ENCODE measurements at regions not wholly inside any gene's neighbourhood (a gene's known extent, or its start where the extent isn't known, plus 50 kb on each side); places are given as distances from the start of the nearest gene placed in this dataset.

DNA sequence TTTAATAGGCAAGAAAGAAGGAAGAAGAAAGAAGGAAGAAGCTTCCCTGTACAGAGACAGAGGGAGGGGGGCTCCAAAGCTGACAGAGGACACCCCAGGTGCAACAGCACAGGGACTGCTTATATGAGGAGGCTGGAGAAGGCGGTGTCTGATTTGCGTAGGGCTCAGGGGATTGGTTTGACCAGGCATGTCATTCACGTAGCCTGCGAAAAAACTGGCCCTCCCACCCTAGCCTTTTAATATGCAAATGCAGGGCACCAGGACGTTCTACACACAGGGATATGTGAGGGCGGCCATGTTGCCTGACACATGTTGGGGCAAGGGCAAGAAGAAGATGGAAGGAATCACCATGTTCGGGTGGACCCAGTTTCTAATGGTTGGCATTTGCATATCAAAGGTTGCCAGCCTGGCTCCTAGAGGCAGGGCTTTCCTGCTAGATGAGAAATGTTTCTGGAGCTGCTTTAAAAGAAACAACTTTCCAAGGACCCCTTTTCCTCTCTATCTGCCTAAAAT is 305.4 kb upstream of the CDYL start:
- H3K27ac ChIP-seq: no peak overlapping the region
- TF ChIP-seq, protein P1, sequence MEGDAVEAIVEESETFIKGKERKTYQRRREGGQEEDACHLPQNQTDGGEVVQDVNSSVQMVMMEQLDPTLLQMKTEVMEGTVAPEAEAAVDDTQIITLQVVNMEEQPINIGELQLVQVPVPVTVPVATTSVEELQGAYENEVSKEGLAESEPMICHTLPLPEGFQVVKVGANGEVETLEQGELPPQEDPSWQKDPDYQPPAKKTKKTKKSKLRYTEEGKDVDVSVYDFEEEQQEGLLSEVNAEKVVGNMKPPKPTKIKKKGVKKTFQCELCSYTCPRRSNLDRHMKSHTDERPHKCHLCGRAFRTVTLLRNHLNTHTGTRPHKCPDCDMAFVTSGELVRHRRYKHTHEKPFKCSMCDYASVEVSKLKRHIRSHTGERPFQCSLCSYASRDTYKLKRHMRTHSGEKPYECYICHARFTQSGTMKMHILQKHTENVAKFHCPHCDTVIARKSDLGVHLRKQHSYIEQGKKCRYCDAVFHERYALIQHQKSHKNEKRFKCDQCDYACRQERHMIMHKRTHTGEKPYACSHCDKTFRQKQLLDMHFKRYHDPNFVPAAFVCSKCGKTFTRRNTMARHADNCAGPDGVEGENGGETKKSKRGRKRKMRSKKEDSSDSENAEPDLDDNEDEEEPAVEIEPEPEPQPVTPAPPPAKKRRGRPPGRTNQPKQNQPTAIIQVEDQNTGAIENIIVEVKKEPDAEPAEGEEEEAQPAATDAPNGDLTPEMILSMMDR (conservative IDR thresholded peaks at IDR 0.05): no peak

GRCh38 chr6:4466769-4467480 is 309.3 kb upstream of the CDYL start:
- H3K27ac ChIP-seq: no peak overlapping the region; the same call in 1 of the 2 replicates

GRCh38 chr6:4466261-4466660 is 309.9 kb upstream of the CDYL start:
- no peak overlapping the region; the same call in 1 of the 2 replicates for H3K27ac ChIP-seq
- TF ChIP-seq, protein P1 (conservative IDR thresholded peaks at IDR 0.05): no peak

More at GRCh38 chr6:4466769-4467480, 309.3 kb upstream of the CDYL start:
- TF ChIP-seq, protein P1 (conservative IDR thresholded peaks at IDR 0.05): peak; percentile 19; the same call in 1 of the 2 replicates

- TF ChIP-seq, protein P1 (conservative IDR thresholded peaks at IDR 0.05): no peak
- no peak overlapping the region for H3K27ac ChIP-seq
Observed at GRCh38 chr6:4464638-4465037, 311.6 kb upstream of the CDYL start.

DNA sequence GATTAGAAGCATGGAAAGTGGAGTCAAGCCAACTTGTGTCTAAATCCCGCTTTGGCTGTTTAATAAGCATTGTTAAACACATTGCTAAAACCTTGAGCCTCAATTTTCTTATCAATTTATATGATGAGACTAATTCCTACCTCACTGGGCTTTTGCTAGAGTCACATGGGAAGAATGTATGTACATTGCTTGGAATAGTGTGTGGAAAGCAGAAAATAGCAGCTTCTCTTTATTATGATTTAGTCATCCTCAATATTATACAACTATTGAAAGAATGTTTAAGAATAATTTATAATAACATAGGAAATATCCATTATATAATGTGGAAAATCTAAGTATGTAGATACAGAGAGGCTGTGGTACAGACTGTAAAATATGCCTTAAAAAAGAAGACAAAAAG is 313.0 kb upstream of the CDYL start:
- TF ChIP-seq, protein P1 (conservative IDR thresholded peaks at IDR 0.05): no peak
- no peak overlapping the region for H3K27ac ChIP-seq

DNA sequence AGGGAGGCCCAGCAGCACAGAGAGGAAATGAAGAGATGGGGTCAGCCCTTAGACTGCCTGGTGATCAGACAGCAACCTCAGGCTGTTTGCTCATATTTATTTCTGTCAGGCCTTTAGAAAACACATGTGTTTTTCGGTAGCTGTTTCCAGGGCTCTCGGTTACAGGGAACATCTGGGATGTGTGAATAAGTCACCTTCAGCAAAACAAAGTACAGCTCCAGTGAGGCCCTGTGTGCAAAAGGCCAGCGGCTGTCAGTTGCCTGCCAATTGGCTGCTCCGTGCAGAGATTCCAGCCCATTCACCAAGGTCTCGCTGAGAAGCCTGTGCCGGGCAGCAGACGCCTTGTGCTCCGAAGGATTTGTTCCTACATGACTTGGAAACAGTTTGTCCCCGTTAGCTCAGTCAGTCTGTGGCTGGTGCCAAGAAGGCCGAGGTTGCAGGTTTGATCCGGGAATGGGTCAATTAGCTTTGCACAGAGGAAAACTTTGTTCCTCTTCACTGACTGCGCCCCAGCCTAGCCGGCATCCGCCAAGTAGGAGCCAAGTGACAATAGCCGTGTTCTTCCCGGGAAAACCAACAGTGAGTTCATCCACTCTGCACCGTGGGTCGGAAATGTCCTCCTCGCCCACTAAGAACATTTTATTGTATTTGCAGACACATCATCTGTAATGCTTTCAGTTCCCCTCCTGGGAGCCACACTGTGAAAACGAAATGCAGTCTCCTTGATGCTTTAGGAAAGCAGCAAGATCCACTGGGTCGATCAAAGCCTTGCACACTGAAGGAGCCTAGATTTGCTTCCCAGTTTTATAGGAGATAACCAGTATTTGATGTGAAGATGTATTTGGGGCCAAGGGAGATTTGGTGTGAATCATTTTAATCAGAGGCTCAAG is 315.4 kb upstream of the CDYL start:
- H3K27ac ChIP-seq: no peak overlapping the region
- TF ChIP-seq, protein P1 (conservative IDR thresholded peaks at IDR 0.05): no peak

GRCh38 chr6:4459996-4460395 is 316.2 kb upstream of the CDYL start:
- H3K27ac ChIP-seq: no peak overlapping the region
- TF ChIP-seq, protein P1 (conservative IDR thresholded peaks at IDR 0.05): no peak

Measured in VCaP (cell line).